CD4-positive, alpha-beta T cell treated with Interleukin-15 for 4 hours (primary cell): ENCODE measurements at regions not wholly inside any gene's neighbourhood (a gene's known extent, or its start where the extent isn't known, plus 50 kb on each side); places are given as distances from the start of the nearest gene placed in this dataset.

ENCODE experiments used
- DNase-seq: peaks from one replicate; pipeline ENCODE4 v3.0.0-alpha.2; 2020; ENCODE audit warnings: low spot score

GRCh38 chr3:124577494-124578167 lies 152.6 kb upstream of the UMPS start:
- DNase-seq = no peak

GRCh38 chr3:124579641-124580040 lies 150.6 kb upstream of the UMPS start:
- DNase-seq = no peak

GRCh38 chr3:124582196-124582595 lies 148.1 kb upstream of the UMPS start:
- no peak for DNase-seq

GRCh38 chr3:124582621-124583395 lies 147.4 kb upstream of the UMPS start:
- no peak for DNase-seq

- DNase-seq = peak; percentile 40
Observed at GRCh38 chr3:124584245-124584551, 146.1 kb upstream of the UMPS start.

GRCh38 chr3:124584552-124585391 lies 145.5 kb upstream of the UMPS start:
- DNase-seq = peak; percentile 22

GRCh38 chr3:124586126-124587052 lies 143.9 kb upstream of the UMPS start:
- no peak for DNase-seq

- DNase-seq = no peak
Observed at GRCh38 chr3:124587053-124587408, 143.2 kb upstream of the UMPS start.

GRCh38 chr3:124588036-124588435 lies 142.2 kb upstream of the UMPS start:
- DNase-seq = no peak

GRCh38 chr3:124588794-124589193 lies 141.5 kb upstream of the UMPS start:
- no peak for DNase-seq

GRCh38 chr3:124591699-124592098 lies 138.6 kb upstream of the UMPS start:
- no peak for DNase-seq

- DNase-seq = peak; percentile 10
Observed at GRCh38 chr3:124592658-124593441, 137.4 kb upstream of the UMPS start.

- no peak for DNase-seq
Observed at GRCh38 chr3:124593442-124593829, 136.8 kb upstream of the UMPS start.

GRCh38 chr3:124594581-124594980 lies 135.7 kb upstream of the UMPS start:
- no peak for DNase-seq

GRCh38 chr3:124597273-124597672 lies 133.0 kb upstream of the UMPS start:
- no peak for DNase-seq

- DNase-seq = no peak
Observed at GRCh38 chr3:124597979-124598378, 132.3 kb upstream of the UMPS start.

- no peak for DNase-seq
Observed at GRCh38 chr3:124599147-124599765, 131.0 kb upstream of the UMPS start.

GRCh38 chr3:124599779-124600693 lies 130.2 kb upstream of the UMPS start:
- no peak for DNase-seq

- DNase-seq = no peak
Observed at GRCh38 chr3:124600765-124601164, 129.5 kb upstream of the UMPS start.

- DNase-seq = no peak
Observed at GRCh38 chr3:124601190-124601589, 129.1 kb upstream of the UMPS start.
